HPDE6-E6E7 (cell line): ENCODE measurements at regions not wholly inside any gene's neighbourhood (a gene's known extent, or its start where the extent isn't known, plus 50 kb on each side); places are given as distances from the start of the nearest gene placed in this dataset.
"Not testable (repeated sequence)": the region's sequence is repeated elsewhere in the genome, so short reads cannot be mapped to it uniquely, and the experiment has no call there.

Experiments
- DNase-seq: peaks from one replicate; pipeline ENCODE4 v3.0.0; 2011; ENCODE audit warnings: missing footprints; ENCODE audit errors: extremely low spot score

DNA sequence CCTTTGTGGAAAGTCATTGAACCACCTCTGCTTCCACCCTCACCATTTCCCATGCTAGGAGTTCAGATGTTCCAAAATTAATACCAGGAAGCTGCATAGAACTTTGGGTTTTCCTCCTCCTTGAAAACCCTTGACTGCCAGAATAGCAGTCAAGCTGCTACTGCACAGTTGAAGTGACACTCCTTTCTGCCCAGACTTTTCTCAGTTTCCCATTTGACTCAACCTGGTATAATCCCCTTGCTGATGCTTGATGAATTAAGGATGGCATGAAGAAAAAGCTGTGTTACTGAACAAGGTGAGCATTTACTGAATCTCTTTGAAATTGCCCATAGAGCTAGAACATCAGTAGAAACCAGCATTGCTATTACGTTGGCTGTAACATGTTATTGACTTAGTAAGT lies 286.0 kb downstream of the EDEM1 start:
- DNase-seq: no peak

GRCh38 chr3:5476403-5476802 lies 288.9 kb downstream of the EDEM1 start:
- DNase-seq: no peak

- DNase-seq: no peak
Observed at GRCh38 chr3:5479229-5479799, 291.8 kb downstream of the EDEM1 start.

DNA sequence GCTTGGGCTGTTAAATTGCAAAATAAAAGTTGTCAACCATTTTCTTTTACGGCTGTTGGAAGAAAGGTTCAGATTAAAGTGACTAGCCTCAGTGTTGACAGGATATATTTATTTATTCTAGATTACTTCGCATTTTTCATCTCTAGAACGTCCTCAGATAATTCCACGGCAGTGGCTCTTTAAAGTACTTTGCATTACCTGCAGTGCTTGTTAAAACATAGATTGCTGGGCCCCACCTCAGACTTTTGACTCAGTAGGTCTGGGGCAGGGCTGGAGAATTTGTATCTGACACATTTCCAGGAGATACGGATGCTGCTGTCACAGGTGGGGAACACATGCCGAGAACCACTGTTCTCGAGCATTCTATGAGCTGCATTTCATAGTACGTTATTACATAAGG lies 292.7 kb downstream of the EDEM1 start:
- DNase-seq: no peak

DNA sequence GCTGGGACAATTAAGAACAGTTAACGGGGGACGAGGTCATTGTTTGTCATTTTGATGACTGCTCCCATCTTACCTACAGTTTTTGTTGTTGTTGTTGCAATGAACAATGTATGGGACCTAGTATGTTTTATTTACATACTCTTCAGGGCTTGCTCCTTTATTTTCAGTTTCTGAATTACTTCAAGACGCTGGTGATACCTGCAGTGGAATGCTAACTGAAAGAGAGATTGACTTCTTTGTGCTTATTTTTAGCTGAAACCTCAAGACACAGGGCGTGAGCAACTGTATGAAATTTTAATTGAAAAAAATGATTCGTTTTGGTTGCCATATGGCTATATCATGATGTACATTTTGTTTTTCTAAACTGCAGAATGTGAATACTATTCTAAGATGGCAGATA lies 297.9 kb downstream of the EDEM1 start:
- DNase-seq: no peak

GRCh38 chr3:5488771-5489170 lies 301.3 kb downstream of the EDEM1 start:
- DNase-seq: no peak

GRCh38 chr3:5489536-5489935 lies 302.0 kb downstream of the EDEM1 start:
- no peak for DNase-seq

- DNase-seq: no peak
Observed at GRCh38 chr3:5494905-5495519, 307.5 kb downstream of the EDEM1 start.

GRCh38 chr3:5497497-5497896 lies 310.0 kb downstream of the EDEM1 start:
- no peak for DNase-seq

- DNase-seq: no peak
Observed at GRCh38 chr3:5498981-5499380, 311.5 kb downstream of the EDEM1 start.

DNA sequence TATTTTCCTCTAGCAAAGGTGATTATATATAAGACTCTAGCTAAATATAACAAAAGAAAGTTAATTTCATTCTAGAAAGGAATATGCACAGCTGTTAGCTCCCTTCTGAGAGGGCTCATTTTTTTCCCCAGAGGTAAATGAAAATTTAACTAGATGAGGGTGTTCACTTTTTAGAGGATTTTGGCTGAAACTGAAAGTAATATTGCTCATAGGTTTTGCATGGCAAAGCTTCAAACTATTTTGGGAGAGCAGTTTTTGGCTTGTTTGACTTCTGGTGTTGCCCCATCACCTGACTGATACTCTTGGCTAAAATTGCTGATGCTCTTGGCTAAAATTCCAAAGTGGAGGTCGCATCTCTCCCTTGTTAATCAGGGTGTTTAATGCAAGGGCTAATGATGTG lies 311.9 kb downstream of the EDEM1 start:
- DNase-seq: no peak

DNA sequence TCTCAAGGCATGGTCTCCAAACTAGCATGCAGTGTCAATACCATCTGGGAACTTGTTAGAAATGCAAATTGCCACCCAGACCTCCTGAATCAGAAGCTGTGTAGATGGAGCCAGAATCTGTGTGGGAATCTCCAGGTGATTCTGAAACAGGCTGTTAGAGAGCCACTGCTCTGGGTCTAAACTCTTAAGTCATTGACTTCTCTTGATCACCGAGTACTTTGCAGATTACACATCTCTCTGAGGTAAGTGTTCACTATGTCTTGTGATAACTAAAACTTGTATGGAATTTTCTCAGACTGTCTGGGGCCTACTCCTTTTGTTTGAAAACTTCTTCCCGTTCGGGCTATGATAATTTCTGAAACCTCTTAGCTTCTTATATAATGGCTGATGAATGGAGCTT lies 315.6 kb downstream of the EDEM1 start:
- DNase-seq: no peak

GRCh38 chr3:5504135-5504534 lies 316.6 kb downstream of the EDEM1 start:
- DNase-seq: no peak

DNA sequence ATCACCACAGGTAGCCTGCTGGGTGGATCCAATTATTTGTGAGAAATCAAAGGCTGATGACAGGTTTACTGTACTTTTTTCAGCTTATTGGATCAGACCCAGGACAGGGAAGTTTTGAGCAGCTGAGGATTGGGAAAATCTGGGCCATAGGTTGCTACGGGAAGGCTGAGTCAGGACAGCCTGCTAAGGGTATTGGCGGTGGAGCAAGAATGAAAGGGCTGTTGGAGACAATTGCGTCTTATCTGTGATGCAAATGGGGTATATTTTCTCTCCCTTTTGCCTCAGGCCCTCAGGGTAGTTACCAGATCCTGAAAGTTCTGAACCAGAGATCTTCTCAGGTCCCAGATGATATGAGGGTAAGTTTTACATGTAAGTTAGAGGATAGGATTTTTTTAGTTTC lies 317.7 kb downstream of the EDEM1 start:
- no peak for DNase-seq

- DNase-seq: no peak
Observed at GRCh38 chr3:5505997-5506396, 318.5 kb downstream of the EDEM1 start.

DNA sequence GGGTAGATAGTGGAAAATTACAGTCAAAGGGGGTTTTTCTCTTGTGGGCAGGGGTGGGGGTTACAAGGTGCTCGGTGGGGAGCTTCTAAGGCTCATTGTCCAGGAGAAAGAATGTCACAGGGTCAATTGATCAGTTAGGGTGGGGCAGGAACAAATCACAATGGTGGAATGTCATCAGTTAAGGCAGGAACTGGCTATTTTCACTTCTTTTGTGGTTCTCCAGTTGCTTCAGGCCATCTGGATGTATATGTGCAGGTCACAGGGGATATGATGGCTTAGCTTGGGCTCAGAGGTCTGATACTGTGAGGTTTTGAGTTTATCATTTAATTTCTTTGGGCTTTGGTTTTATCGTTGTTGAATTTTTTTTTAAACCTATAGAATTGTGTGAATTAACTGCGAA lies 321.4 kb downstream of the EDEM1 start:
- DNase-seq: not testable (repeated sequence)

DNA sequence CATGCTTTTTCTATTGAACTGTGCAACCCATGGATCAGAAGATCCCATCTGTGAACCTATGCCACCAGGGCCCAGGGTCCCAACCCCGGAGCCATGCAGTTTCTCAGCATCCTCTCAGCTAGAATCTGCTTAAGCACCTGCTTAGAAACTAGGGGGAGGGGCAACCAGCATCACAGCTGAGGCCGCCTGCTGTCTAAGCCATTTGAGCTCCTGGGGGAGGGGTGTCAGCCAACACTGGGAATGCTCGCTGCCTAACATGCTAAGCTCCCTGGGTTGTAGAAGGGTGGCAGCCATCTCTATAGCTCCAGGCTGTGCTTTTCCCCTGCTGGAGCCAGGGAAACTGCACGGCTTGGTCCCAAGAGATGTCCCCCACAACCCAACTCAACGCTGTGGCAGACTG lies 322.8 kb downstream of the EDEM1 start:
- no peak for DNase-seq

DNA sequence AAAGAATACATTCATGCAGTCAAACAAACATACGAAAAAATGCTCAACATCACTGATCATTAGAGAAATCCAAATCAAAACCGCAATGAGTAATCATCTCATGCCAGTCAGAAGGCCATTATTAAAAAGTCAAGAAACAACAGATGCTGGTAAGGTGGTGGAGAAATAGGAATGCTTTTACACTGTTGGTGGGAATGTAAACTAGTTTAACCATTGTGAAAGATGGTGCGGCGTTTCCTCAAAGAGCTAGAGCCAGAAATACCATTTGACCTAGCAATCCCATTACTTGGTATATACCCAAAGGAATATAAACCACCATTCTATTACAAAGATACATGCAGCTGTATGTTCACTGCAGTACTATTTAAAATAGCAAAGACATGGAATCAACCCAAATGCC lies 330.4 kb downstream of the EDEM1 start:
- no peak for DNase-seq

- DNase-seq: no peak
Observed at GRCh38 chr3:5520237-5520636, 332.7 kb downstream of the EDEM1 start.

DNA sequence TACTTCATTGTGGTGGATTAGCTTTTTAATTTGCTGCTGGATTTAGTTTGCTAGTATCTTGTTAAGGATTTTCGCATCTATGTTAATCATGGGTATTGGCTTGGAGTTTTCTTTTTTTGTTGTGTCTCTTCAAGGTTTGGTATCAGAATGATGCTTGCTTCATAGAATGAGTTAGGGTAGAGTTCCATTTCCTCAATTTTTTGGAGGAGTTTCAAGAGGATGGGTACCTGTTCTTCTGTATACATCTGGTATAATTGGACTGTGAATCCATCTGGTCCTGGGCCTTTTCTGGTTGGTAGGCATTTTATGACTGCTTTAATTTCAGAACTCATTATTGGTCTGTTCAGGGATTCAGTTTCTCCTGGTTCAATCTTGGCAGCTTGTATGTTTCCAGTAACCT lies 335.6 kb downstream of the EDEM1 start:
- DNase-seq: no peak

GRCh38 chr3:5531039-5531438 lies 343.5 kb downstream of the EDEM1 start:
- DNase-seq: no peak

DNA sequence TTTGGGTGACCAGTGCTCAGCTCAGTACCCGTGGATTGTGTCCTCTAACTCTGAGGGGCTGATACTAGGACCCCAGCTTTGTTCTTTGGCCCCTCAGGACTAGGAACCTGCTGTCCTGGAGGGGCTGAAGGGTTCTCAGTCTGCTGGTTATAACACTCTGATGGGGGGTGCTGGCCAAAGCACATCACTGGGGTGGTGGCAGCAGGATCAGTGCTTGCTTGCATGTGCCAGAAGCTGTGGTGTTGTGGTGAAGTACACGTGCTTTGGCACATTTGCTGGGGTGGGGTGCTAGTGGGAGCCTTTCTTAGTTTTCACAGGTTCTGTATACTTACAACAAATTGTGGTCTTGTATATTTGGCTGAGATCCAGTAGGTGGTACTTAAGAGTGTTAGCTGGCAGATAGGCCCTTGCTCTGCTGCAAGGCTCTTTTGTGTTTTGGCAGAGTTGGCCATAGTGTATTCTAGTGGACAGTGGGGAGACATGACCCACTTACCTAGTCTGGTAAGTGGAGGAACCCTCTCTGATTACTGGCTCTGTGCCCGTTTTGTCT lies 344.3 kb downstream of the EDEM1 start:
- no peak for DNase-seq

GRCh38 chr3:5540532-5540931 lies 353.0 kb downstream of the EDEM1 start:
- DNase-seq: no peak

DNA sequence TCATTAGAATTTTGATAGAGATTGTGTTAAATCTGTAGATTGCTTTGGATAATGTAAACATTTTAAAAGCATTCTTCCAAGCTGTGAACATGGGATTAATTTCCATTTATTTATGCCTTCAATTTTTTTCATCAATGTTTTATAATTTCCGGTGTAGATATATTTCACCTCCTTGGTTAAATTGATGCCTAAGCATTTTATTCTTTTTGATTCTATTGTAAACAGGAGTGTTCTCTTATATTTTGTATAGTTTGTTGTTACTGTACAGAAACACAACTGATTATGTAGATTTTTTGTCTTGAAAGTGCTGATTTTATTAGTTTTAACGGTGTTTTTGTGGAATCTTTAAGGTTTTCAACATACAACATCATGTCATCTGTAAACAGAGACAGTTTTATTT lies 355.0 kb downstream of the EDEM1 start:
- no peak for DNase-seq
